HG03565 (cell line): ENCODE measurements at regions not wholly inside any gene's neighbourhood (a gene's known extent, or its start where the extent isn't known, plus 50 kb on each side); places are given as distances from the start of the nearest gene placed in this dataset.

Experiments
- ATAC-seq: cut with Tn5 transposase; IDR thresholded peaks from one replicate; pipeline ENCODE4 v1.9.1; 2021; ENCODE audit warnings: mild to moderate bottlenecking, moderate library complexity; ENCODE audit not compliant: unreplicated experiment

DNA sequence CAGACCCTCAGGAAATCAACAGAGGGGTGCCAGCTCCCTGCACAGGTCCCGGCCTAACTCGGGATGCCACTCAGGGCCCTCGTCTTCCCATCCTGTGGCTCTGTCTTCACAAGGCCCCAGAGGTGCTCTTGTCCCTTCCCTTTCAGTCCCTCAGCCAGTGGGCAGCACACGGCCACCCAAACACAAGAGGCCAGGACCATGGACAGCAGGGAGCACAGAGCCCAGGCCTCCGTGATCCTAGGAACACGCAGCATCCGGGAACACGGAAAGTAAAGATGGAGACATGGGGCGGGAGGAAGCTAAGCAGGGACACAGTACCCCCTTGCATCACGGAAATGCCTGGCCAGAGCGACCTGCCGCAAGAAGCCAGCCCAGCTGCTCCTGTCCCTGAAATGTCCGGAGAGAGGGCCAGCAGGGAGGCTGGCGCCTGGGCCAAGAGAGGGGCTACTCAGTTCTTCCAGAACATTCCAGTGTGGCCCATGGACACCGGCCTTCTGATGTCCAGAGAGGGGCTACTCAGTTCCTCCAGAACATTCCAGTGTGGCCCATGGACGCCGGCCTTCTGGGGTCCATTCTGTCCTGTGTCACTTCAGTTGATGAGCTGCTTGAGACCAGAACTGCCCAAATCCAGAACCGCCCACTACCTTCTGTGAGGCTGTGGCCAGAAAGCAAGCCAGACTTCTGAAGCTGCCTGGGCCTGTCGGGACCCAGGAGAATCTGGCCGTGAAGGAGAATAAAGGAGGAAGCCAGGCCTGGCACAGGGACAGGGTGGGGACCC lies 274.0 kb downstream of the BRD1 start:
- ATAC-seq: no peak

DNA sequence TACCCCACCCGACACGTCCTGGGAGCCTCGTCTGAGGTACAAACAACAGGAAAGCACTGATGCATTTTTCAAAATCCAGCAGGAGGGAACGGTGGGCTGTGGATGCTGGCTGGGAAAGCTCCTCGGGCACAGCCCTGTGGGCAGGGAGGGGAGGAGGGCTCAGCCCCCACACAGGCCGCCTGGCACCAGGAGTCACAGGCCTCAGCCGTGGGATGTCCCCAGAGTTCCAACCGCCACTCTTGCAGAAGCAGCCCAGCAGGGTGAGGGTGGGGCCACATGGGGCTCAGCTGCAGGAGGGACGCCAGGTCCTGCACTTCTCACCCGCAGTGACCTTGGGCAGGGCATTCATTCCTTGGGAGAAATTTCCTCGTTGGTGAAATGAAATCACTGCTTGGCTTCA lies 274.6 kb downstream of the BRD1 start:
- ATAC-seq: no peak

DNA sequence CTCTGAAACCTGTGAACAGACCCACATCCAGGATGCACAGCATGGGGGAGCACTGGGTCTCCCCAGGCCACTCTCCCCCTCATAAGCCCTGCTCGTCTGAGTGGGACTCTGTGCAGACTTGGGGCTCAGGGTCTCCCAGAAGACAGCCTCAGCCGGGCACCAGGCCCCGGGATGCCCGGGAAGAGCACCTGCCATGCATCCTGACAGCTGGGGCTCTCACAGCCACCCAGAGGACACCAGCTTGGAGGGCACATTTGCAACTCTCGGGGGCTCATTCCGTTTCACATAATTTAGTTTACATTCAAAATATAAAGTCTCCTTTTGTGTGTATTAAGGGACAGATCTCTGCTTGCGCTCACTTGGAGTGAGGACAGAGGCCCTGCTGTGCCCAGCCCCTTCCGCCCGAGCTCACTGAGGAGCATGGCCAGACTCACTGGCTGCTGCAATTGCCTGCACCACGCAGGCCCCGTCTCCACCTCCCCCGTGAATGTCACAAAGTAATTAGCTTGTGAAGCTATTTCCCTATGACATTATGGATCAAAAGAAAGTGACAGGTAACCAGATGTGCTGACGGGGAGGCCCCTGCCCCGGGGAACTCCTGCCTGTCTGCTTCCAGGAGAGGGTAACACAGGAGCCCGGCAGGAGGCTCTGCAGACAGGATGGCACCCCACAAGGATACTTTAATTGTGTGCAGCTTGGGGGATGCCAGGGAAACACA lies 275.6 kb downstream of the BRD1 start:
- ATAC-seq: no peak

DNA sequence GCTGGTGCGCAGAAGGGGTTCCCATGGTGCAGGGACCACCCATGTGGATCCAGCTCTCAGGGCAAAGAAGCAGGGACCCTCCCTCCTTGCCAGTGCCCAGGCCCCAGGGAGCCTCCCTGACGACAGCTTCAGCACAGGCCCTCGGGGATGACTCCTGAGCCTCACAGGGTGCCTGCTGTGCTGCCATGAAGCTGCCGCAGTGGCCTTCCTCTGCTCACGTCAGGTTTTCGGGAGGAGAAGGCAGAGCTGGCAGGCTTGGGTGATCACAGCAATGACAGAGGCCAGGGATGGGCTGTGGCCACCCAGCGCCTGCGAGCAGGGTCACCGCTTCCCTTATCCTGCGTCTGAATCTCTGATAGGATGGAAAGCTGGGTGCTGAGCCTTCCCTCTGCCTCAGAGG lies 276.2 kb downstream of the BRD1 start:
- ATAC-seq: no peak

DNA sequence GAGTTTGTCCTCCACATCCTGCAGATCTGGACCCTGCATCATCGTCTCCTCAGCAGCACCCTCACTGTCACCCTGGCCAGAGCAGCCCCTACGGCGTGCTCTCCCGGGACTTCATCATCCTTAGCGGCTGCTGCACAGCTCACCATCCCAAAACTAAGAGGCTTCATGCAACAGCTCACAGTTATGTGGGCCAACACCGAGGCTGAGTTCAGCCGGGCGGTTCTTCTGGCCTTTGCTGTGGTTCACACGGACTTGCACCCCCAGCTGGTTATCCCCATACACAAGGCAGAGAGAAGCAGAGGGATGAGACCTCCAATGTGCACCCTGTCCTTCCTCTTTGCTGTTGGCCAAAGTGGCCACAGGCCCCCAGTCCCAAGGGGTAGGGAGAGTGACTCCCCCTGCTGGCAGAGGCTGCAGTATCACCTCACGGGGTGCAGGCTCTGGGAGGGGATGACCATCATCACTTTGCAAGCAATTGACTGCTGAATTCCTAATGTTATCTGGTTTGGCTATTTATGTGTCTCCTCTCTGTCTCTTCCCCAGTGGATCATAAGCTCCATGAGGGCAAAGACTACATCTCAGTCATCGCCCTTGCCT lies 276.8 kb downstream of the BRD1 start:
- no peak for ATAC-seq

DNA sequence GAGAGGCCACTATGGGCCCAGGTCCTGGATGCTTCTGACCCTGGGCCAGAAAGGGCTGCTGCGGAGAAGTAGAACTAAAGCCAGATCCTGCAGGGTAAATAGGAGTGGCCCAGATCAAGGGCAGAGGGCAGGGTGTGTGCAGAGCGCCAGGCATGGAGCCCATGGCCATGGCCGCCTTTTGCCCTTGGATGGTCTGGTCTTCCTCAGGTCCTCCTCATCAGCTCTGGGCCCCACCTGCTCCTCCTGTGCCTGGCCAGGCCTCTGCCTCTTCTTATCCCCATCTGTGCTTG lies 277.6 kb downstream of the BRD1 start:
- no peak for ATAC-seq

DNA sequence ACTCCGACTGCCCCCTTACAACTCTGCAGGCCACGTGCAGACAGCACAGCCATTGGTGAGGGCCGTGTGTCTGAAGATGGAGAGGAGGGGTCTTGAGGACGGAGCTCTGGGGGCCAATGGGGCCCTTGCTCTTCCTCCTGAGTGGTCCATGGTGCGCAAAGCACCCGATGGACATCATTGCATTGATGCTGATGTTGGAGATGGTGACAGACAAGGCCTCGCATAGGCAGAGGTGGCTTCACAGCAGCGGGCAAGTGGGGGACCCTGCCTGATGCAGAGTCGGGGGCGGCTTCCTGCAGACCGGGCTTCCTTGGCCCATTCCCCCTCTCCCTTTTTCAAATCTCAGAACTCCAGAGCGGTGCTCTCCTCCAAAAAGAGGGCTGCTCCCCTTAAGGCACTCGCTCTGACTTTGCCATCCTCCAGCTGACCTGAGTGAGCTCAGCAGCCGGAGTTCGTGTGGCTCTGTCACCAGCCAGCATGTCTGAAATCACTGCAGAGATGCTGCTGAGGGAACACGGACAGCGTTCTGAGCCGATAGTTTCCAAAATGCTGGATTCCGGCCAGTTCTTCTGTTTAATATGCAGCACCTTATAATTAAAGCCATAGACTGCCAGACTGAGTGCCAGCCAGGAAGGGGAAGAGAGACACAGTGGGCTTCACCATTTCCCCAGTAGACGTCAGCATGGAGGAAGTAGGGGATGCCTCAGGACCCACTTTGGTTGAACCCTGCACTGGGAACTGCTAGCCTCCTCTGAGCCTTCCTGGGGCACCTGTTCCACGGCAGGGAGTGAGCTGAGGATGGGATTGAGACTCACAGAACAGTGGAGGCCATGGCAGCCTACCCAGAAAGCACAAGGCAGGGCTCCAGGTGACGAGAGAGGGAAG lies 278.2 kb downstream of the BRD1 start:
- ATAC-seq: no peak

DNA sequence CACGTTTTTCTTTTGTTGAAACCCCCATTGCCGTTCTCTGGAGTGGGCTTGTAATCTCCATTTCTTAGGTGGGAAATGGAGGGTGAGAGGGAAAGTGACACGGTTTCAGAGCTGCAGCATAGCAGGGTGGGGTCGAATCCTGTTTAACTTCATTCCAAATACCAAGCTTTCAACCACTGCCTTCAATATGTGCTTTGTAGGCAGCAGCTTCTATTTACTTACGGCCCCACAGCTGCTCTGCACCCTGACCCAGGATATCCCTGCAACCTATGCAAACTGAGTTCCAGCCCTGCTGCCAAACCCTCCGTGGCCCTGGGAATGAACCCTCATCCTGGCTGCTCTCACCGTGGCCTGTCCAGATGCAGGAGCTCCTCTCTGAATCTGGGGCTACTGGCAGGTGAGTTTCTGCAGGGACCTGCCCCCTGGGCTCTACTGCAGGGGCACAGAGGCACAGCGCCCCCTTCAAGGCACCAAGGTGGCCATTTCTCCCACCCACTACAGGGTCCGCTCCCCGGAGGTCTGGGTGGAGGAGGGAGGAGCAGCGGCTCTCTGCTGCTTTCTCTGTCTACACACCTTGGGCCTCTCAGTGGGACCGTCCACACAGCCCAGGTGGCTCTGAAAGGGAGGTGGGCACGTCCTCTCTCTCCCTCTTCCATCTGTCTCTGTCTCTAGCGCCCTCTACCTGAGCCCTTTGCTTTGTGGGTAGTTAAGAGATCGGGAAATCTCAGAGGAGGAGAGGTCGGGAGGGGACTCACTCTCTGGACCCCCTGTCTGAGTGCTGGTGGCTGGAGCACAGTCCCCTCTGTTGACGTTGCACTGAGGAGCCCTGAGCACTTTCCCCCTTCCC lies 279.1 kb downstream of the BRD1 start:
- ATAC-seq: no peak

DNA sequence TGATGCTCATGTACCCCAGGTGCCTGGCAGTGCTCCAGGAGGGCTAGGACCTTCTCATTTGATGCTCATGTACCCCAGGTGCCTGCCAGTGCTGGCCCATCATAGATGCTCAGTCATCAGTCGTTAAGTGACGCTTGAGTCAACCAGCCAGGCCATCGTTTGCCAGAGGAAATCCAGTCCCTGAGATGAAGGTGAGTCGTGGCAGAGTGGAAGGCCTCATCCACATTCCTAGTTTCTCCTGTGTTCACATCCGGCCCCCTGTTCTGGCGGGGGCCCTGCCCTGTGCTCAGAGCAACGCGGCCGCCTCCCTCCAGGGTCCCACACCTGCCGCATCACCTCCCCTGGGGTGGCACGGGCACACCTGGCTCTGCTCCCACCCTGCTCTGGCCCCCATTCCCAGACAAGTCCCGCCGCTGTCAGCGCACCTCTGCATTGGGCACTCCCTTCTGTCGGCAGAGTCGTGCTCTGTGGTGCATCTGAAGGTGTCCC lies 279.9 kb downstream of the BRD1 start:
- no peak for ATAC-seq

DNA sequence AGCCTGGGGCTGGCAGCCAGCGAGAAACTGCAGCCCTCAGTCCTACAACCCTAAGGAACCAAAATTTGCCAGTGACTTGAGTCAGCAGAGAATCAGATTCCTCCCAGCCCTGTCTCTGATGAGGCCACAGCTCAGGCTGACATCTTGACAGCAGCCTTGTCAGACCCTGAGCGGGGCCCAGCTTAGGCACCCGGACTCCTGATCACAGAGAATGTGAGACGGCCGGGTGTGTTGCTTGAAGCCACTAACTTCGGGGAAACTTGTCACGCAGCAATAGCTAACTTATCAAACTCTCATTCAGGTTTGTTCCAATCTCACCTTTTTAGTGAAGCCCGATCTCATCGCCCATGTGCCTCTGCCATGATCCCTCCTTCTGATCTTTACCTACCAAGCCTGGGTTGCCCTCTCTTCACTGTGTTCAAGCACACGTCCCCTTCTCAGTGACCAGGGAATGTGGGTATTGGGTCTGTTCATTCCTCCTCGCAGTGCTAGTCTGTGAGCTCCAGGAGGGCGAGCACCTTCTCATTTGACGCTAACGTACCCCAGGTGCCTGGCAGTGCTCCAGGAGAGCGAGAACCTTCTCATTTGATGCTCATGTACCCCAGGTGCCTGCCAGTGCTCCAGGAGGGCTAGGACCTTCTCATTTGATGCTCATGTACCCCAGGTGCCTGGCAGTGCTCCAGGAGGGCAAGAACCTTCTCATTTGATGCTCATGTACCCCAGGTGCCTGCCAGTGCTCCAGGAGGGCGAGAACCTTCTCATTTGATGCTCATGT lies 280.7 kb downstream of the BRD1 start:
- no peak for ATAC-seq

DNA sequence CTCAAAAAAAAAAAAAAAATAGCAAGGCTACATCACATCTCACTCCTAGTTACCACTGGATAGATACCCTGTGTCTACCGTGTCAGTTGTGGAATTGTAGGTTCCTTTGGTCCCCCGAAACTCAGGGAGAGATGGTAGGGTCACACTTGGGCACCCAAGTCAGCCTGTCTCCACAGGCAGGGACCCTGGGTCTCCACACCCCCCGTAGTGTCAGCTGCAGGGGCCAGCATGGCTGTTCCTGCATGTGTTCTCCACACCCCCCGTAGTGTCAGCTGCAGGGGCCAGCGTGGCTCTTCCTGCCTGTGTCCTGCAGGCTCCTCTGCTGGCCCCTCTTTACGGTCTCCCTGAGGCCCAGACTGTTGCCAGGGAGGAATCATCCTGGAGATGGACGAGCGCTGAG lies 282.1 kb downstream of the BRD1 start:
- ATAC-seq: no peak

DNA sequence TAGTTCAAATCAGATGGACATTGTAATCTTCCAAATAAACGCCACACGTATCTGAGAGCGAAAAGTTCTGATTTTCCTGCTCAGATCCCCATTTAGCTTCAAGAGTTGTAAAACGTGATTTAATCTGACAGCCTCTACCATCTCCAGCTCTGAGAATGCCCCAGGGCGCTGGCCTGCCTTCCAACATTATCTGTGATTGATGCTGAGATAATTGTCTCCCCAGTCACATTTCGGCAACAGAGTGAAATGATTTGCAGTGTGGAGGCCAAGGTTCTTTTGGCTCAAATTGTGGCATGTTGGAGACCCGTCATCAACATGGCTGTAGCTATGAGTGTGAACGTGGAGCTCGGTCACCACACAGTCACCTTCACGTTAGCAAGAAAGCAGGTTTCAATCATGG lies 283.4 kb downstream of the BRD1 start:
- ATAC-seq: no peak

DNA sequence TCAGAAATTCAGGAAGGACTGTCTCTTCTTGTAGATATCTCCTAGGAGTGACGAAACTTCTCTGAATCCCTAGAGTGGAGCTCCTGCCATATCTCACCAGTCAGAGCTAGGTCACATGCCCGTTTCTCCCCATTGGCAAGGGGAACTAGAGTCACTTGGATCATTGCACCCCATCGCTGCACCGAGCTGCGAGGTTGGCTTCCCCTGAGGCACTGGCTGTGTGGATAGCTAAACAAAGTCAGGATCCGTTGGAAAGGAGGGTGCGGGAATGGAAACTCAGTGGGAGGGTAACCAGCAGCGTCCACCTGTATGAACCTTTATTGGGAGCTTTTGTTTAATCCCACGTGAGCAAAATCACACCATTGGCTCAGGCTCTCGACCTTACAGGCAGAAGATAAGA lies 283.8 kb downstream of the BRD1 start:
- no peak for ATAC-seq

DNA sequence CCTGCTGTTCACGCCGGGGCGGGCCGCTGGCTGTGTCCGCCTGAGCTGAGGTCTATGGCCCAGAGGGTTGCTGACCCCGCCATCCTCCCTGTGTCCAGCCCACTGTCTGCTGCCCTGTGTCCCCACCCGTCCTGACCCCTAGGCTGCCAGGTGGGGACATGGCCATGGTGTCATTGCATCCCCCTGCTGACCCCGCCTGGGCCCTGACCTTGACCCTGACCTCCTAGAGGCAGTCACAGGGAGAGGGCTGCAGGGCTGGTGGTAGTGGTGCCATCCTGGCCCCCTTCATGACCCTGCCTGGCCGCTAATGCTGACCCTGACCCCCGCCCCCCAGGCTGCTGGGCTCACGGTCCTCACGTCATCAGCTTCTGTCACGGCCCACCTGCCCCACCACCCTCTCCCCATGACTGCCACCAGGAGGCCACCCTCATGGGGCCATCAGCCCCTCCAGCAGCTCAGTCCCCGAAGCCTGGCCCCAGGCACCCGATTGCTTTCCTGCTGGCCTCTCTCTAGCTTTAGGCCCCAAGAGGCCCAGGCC lies 285.9 kb downstream of the BRD1 start:
- no peak for ATAC-seq

DNA sequence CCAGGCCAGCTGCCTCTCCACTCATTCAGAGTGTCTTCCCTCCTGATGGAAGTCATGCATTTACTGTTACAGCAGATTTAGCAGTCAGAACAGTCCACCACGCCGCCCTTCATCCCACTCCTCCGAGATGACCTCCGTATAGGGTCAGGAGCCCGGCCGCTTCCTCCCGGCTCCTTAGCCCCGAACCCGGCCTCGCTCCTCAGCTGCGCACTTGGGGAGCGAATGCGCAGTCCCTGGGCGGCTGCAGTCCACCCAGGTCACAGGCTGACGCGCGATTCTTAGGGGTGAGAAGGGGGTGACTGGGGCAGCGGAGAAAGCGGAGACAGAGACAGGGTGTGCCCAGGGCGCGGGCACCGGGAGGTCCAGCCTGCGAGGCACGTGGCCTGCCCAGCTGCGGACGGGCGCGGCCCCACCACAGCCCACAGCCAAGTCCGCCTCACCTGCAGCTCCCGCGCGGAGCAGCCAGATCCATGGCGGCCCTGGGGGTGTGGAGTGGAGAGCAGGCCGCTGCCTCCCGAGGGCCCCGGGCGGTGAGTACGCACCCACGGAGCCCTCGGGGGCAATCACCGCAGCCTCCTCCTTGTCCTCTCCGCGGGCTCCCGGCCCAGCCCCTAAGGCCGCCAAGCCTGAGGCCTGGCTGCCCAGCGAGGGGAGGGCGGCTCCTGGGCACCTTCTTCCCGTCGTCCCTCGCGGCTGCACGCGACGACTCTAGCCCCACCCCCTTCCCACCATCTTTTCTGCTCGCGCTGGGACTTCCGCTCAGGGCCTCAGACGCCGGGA lies 286.6 kb downstream of the BRD1 start:
- no peak for ATAC-seq

DNA sequence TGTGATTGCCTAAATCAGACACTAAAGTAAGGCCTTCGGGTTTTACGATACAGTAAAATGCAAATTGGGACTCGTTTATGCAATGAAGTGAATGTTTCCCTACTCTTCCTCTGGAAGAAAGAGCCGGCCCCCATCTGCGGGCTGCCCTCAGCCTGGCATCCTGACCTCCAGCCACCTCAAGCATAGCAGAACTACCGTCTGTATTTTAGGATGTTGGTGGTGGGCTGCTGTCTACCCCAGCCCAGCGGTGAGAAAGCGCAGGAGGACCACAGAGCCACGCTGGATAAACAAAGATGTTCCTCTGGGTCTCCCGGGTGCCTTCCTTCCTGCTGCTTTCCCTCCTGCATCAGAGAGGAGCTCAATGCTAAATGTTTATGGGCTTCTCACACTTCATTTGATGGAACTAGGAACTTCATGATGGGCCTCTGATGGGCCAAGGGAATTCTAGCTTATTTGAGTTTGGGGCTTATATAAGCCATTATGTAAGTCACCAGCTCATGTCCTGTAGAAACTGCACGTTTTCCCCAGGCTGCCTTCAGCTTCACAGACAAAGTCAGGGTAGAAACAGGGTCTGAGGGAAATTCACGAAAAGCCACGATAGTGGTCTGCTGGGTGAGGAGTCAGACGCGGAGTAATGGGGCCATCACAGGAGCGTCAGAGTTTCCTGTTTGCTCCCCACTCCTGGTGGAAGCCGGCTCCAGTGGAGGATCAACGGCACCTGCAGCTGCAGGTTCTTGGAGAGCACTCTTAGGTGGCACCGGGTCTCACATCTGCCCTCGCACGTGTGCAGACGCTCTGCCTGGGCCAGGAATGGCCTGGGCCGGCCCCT lies 287.4 kb downstream of the BRD1 start:
- no peak for ATAC-seq

DNA sequence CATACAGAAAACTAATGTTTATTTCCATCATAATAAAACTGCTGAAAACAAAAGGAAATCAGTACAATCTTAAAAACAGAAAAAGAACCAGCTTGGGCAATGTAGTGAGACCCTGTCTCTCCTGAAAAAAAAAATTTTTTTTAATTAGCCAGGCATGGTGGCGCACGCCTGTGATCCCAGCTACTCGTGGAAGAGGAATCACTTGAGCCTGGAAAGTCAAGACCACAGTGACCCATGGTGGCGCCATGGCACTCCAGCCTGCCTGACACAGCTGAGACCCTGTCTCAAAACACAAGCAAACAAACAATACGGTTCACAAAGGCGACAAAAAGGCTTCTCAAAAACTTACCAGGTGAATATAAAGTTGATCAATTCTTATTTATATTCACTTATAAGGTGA lies 289.7 kb downstream of the BRD1 start:
- no peak for ATAC-seq
